Muscle layer of duodenum (tissue), 2 donors: ENCODE measurements at regions not wholly inside any gene's neighbourhood (a gene's known extent, or its start where the extent isn't known, plus 50 kb on each side); places are given as distances from the start of the nearest gene placed in this dataset.

Experiments used
- H3K27ac ChIP-seq: one replicate; pipeline ENCODE4 v1.7.0; 2013; ENCODE audit warnings: mild to moderate bottlenecking, low read length
- H3K27me3 ChIP-seq: one replicate; pipeline ENCODE4 v1.7.0; 2013; ENCODE audit warnings: low read depth, mild to moderate bottlenecking, control low read depth, low read length
- H3K36me3 ChIP-seq, 2 donors: one replicate each; pipeline ENCODE4 v1.7.0; 2013; ENCODE audit warnings: low read length in 2 of 2, control low read depth in 1 of 2, mild to moderate bottlenecking in 1 of 2; ENCODE audit not compliant: insufficient read depth in 2 of 2, control insufficient read depth in 1 of 2
- H3K4me1 ChIP-seq, 2 donors: one replicate each; pipeline ENCODE4 v1.7.0; 2013; ENCODE audit warnings: low read length in 2 of 2, mild to moderate bottlenecking in 2 of 2, control low read depth in 1 of 2, moderate library complexity in 1 of 2; ENCODE audit not compliant: insufficient read depth in 2 of 2, control insufficient read depth in 1 of 2
- H3K4me3 ChIP-seq, 2 donors: one replicate each; pipeline ENCODE4 v1.7.0; 2013; ENCODE audit warnings: low read length in 2 of 2, low read depth in 1 of 2, mild to moderate bottlenecking in 1 of 2
- H3K9me3 ChIP-seq, 2 donors: one replicate each; pipeline ENCODE4 v1.7.0; 2013; ENCODE audit warnings: low read length in 2 of 2, control low read depth in 1 of 2, mild to moderate bottlenecking in 1 of 2; ENCODE audit not compliant: control insufficient read depth in 1 of 2
- donor health status: healthy.

DNA sequence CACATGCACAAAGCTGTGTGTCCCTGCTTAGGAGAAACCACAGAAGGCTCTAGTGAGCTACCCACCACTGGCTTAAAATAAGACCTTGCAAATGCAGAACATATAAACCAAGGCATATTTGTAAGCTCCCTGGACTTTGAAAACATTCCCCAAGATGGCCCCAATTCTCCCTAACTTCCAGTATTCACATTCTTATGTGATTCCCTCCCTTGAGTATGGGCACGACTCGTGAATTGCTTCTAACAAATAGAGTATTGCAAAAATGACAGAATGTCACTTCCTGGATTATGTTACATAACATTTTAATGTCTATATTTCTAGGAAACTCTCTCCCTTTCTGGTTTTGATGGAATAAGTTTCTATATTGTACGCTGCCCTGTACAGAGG is 131.8 kb upstream of the MCTP2 start:
- Histone ChIP-seq H3K9me3 (no peaks in the 10 kb centered on the region), H3K36me3 (no peaks in the 10 kb centered on the region), H3K4me1 (peaks cover 0 to 7% of the 10 kb centered on the region in 2 donors), H3K4me3 (no peak overlapping the region), H3K27ac (peak overlapping the region; percentile 67), H3K27me3 (no peaks in the 10 kb centered on the region)

DNA sequence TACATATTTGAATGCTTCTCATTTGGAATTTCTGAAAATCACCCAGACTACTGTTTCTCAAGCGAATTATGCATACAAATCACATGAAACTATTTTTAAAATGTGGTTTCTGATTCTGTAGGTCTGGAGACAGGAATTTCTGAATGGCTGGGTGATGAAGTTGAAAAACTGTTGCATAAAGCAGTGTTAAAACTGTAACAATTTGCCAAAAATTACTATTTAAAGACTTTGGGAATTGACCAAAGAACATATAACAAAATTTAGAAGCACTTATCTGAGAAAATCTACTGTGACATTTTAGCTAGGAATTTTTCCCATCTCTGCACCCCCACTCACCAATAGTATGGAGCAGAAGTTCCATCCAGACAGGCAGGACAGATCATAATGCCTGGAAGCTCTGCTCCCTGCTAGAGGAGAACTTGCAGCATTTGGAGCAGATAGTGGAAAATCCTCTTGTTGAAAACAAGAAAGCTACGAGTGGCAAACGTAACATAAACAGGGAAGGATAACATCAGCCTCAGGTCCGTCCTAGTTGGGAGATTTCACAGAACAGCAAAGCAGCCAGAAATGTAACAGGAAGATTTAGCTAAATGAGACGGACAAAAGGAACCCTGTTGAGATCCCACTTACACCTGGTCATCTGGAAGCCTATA is 132.3 kb upstream of the MCTP2 start:
- Histone ChIP-seq H3K27ac (peak overlapping the region; percentile 67), H3K27me3 (no peaks in the 10 kb centered on the region), H3K4me1 (peaks cover 0 to 7% of the 10 kb centered on the region in 2 donors), H3K4me3 (peak overlapping the region in 1 of 2 donors; percentile 9), H3K9me3 (no peaks in the 10 kb centered on the region), H3K36me3 (no peaks in the 10 kb centered on the region)

DNA sequence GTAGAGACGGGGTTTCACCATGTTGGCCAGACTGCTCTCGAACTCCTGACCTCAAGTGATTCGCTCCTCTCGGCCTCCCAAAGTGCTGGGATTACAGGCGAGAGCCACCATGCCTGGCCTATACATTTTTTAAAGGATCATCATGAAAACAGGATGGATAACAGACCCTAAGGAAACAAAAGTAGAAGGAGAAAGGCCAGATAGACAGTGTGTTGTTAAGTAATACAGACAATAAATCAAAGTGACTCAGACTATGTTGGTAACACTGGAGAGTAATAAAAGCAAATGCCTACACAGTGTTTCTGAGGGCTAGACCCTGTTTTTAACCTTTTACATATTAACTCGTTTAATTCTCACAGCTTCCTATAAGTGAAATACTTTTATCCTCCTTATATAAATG is 133.8 kb upstream of the MCTP2 start:
- H3K4me3 ChIP-seq = peak overlapping the region in 1 of 2 donors; percentile 9
- peaks cover 0 to 7% of the 10 kb centered on the region in 2 donors for H3K4me1 ChIP-seq
- no peaks in the 10 kb centered on the region for H3K36me3 ChIP-seq
- H3K9me3 ChIP-seq = no peaks in the 10 kb centered on the region
- no peak overlapping the region for H3K27ac ChIP-seq
- no peaks in the 10 kb centered on the region for H3K27me3 ChIP-seq

DNA sequence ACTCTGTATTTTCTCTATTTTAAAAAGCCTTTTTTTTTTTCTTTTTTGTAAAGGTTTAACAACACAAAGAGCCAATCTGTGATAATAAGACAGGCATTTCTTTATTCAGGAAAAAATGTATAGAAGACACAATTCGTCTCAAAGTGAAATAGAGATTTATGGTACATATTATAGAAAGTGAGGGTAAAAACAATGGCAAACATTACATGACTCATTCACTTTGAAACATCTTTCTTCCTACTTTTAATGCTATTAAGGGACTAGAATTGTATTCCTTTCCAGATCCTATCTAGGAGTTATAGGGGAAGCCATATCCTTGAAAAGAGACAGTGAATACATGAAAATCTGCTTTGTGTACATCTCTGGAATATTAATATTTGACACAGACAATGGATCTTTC is 137.1 kb upstream of the MCTP2 start:
- Histone ChIP-seq H3K36me3 (no peaks in the 10 kb centered on the region), H3K4me3 (no peak overlapping the region), H3K27ac (no peak overlapping the region), H3K27me3 (no peaks in the 10 kb centered on the region), H3K4me1 (peaks cover 0 to 11% of the 10 kb centered on the region in 2 donors), H3K9me3 (no peaks in the 10 kb centered on the region)

DNA sequence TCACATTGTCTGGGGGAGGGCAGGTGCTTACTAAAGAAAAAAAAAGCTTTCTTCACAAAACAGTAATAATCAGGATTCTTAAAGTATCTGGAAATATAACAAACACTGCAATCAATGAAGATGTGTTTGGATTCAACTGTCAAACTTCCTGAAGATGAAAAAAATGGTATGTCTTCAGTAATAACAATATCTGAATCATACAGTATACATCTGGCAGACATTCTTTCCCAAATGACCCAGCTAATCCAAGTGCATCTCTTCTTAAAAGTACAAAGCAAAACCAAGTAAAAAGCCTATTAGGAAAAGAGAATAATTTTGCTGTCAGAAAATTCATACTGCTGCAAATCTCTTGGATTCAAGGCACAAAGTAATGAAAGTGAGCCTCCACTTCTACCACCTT is 145.0 kb upstream of the MCTP2 start:
- Histone ChIP-seq H3K4me1 (peaks cover 4 to 22% of the 10 kb centered on the region in 2 donors), H3K9me3 (no peaks in the 10 kb centered on the region), H3K4me3 (no peak overlapping the region), H3K36me3 (no peaks in the 10 kb centered on the region), H3K27ac (no peak overlapping the region), H3K27me3 (no peaks in the 10 kb centered on the region)

DNA sequence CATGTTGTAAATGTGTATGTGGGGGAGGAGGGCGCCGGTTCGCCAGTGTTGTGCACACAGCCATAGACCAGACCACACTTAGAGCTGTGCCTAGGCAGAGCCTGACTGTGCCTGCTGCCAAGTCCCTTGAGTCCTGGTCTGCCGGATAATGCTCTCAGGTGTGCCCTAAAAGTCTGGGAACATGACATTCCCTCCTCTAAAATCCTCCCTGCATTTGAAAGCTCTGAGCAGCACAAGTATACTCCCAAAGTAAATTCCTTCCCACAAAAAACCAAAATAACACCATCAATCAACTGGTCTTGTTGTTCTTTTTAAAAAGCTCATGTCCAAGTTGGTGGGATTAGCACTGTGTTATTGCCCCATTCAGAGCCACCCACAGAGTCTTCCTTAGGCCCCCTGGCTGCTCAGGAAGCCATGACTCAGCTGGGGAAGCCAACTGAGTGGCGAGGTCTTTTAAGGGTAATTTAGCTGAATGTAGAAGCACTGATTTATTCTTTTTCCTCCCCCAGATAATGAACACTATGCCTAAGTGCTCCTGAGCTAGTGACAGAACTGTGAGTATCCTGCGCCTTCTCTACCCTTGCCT is 147.8 kb upstream of the MCTP2 start:
- H3K4me3 ChIP-seq = no peak overlapping the region
- H3K4me1 ChIP-seq = peaks cover 4 to 10% of the 10 kb centered on the region in 2 donors
- H3K36me3 ChIP-seq = no peaks in the 10 kb centered on the region
- H3K27me3 ChIP-seq = no peaks in the 10 kb centered on the region
- no peaks in the 10 kb centered on the region for H3K9me3 ChIP-seq
- H3K27ac ChIP-seq = peak overlapping the region; percentile 41

DNA sequence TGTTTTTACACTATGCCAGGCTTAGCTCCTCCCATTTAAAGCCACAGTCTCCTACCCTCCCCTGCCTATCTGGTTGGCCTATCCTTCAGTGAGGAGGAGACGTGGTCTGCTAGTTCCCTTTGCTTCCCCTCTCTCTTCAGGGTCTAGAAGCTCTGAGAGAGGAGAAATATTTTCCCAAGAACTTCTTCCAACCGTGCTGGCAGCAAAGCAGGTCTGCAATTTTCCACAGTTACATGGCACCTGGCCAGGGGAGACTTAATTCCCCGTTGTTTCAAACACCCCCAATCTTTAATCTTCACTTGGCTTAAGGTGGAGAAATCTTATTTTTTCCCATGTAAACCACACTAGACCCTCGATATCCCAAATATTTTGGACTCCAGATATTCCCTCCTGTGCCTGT is 149.5 kb upstream of the MCTP2 start:
- H3K36me3 ChIP-seq = no peaks in the 10 kb centered on the region
- no peaks in the 10 kb centered on the region for H3K9me3 ChIP-seq
- H3K27me3 ChIP-seq = no peaks in the 10 kb centered on the region
- H3K27ac ChIP-seq = peak overlapping the region; percentile 33
- peak overlapping the region in 1 of 2 donors; percentile 0 for H3K4me3 ChIP-seq
- peaks cover 4 to 10% of the 10 kb centered on the region in 2 donors for H3K4me1 ChIP-seq

DNA sequence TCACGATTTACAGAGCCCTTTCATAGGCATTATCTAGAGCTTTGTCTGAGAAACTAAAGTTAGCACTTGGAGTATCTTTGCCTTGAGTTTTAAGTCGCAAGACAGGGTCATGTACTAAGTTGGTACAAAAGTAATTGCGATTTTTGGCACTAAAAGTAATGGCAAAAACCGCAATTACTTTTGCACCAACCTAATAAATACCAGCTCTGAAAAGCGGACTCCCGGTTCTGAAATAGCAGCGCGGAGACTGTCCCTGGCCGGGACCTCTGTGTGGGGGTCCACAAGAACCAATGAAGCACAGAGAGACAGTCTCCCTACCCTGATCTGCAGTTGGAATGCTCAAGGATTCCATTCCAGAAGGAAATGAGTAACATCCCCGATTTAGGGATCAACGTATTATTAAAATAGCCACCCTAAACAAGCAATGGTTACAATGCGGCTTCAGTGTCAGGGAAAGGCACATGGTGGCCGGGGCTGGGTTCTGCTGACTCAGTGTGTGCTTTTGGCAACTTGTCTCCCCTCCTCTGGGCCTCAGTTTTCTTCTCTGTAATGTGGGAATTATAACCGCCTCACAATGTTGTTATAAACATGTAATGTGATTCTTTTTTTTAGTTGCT is 150.3 kb upstream of the MCTP2 start:
- peak overlapping the region; percentile 33 for H3K27ac ChIP-seq

DNA sequence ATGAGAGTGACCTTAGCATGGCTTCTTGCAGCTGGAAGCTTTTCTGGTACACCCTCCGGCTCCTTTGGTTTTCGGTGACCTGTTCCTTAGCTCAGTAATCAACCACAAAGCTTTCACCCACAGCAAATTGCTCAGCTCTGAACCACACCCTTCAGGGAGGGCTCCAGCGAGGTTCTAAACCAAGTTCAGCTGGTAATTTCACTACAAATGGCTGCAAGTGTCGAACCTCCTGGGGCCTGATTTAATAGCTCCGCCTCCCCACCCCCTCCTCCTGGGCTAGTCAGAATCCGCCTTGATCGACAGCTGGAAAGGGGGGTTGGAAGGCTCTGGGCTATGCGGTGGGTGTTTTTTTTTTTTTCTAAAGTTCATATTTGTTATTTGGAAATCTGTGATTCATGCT is 150.9 kb upstream of the MCTP2 start:
- H3K27me3 ChIP-seq = no peaks in the 10 kb centered on the region
- H3K9me3 ChIP-seq = no peaks in the 10 kb centered on the region
- H3K4me1 ChIP-seq = peaks cover 4 to 18% of the 10 kb centered on the region in 2 donors
- no peak overlapping the region for H3K27ac ChIP-seq
- no peaks in the 10 kb centered on the region for H3K36me3 ChIP-seq
- no peak overlapping the region for H3K4me3 ChIP-seq

More for the DNA sequence above, 150.3 kb upstream of the MCTP2 start:
- H3K4me1 ChIP-seq = peaks cover 4 to 11% of the 10 kb centered on the region in 2 donors
- no peaks in the 10 kb centered on the region for H3K36me3 ChIP-seq
- H3K9me3 ChIP-seq = no peaks in the 10 kb centered on the region
- no peaks in the 10 kb centered on the region for H3K27me3 ChIP-seq
- H3K4me3 ChIP-seq = no peak overlapping the region

DNA sequence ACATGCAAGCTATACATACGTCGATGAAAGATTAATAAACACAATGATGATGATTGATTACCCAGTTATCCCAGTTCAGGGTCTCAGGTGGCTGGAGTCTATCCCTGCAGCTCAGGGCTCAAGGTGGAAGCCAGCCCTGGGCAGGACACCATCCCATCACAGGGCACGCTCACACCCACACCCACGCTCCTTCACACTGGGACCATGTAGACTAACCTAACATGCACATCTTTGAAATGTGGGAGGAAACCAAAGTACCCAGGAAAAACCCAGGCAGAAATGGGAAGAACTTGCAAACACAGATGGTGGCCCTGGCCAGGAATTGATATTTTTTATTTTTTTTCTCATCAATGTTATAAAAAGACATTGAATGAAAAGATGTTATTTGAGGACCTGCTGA is 151.4 kb upstream of the MCTP2 start:
- Histone ChIP-seq H3K9me3 (no peaks in the 10 kb centered on the region), H3K36me3 (no peaks in the 10 kb centered on the region), H3K4me1 (peaks cover 4 to 21% of the 10 kb centered on the region in 2 donors), H3K27me3 (no peaks in the 10 kb centered on the region), H3K27ac (no peak overlapping the region), H3K4me3 (no peak overlapping the region)

DNA sequence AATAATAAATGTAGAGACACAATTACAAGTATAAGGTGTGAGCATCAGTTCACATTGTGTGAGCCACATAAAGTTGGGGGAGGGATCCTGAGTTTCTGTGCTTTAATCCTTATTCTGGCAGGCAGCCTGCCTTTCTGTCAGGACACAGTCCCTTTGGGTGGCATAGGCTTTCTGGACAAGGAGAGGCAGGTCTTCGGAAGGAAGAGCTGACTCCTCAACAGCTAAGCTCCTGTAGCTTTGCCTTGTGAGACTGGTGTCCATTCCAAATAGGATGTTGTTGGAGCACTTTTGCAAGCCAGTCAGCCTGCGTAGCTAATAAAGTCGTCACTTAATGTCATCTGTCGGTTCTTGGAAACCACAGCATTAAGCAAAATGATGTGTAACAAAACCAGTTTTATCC is 151.9 kb upstream of the MCTP2 start:
- no peaks in the 10 kb centered on the region for H3K36me3 ChIP-seq
- H3K4me1 ChIP-seq = peaks cover 4 to 26% of the 10 kb centered on the region in 2 donors
- no peaks in the 10 kb centered on the region for H3K27me3 ChIP-seq
- H3K4me3 ChIP-seq = no peak overlapping the region
- H3K27ac ChIP-seq = no peak overlapping the region
- no peaks in the 10 kb centered on the region for H3K9me3 ChIP-seq
